SIG-M5 treated with dmso at 0.1 percent for 504 hours (cell line): ENCODE measurements at regions not wholly inside any gene's neighbourhood (a gene's known extent, or its start where the extent isn't known, plus 50 kb on each side); places are given as distances from the start of the nearest gene placed in this dataset.
"Not testable (repeated sequence)": the region's sequence is repeated elsewhere in the genome, so short reads cannot be mapped to it uniquely, and the experiment has no call there.

ENCODE experiments used
- DNase-seq: peaks from one replicate; lab custom pipeline; 2025; ENCODE audit not compliant: unreplicated experiment; lab: John Stamatoyannopoulos, UW

GRCh38 chr1:173300061-173301044 lies 93.2 kb upstream of the TNFSF4 start:
- DNase-seq = no peak

- no peak for DNase-seq
Measured at GRCh38 chr1:173301507-173301906, 94.4 kb upstream of the TNFSF4 start.

- no peak for DNase-seq
Measured at GRCh38 chr1:173302366-173302765, 95.2 kb upstream of the TNFSF4 start.

GRCh38 chr1:173302890-173303829 lies 96.0 kb upstream of the TNFSF4 start:
- DNase-seq = no peak

- DNase-seq = no peak
Measured at GRCh38 chr1:173303984-173304383, 96.9 kb upstream of the TNFSF4 start.

- DNase-seq = no peak
Measured at GRCh38 chr1:173304529-173305227, 97.5 kb upstream of the TNFSF4 start.

GRCh38 chr1:173307845-173308244 lies 100.7 kb upstream of the TNFSF4 start:
- no peak for DNase-seq

GRCh38 chr1:173314656-173315055 lies 107.5 kb upstream of the TNFSF4 start:
- no peak for DNase-seq

GRCh38 chr1:173315296-173315695 lies 108.2 kb upstream of the TNFSF4 start:
- no peak for DNase-seq

- DNase-seq = no peak
Measured at GRCh38 chr1:173318788-173319187, 111.7 kb upstream of the TNFSF4 start.

- DNase-seq = not testable (repeated sequence)
Measured at GRCh38 chr1:173324352-173324751, 117.2 kb upstream of the TNFSF4 start.

- not testable (repeated sequence) for DNase-seq
Measured at GRCh38 chr1:173327987-173328386, 120.9 kb upstream of the TNFSF4 start.

GRCh38 chr1:173328961-173329360 lies 121.8 kb upstream of the TNFSF4 start:
- no peak for DNase-seq

- DNase-seq = peak; percentile 6
Measured at GRCh38 chr1:173329726-173330125, 122.6 kb upstream of the TNFSF4 start.

- peak; percentile 63 for DNase-seq
Measured at GRCh38 chr1:173330149-173330951, 123.2 kb upstream of the TNFSF4 start.

- peak; percentile 39 for DNase-seq
Measured at GRCh38 chr1:173330952-173331548, 123.9 kb upstream of the TNFSF4 start.

- DNase-seq = peak; percentile 18
Measured at GRCh38 chr1:173332026-173332425, 124.9 kb upstream of the TNFSF4 start.

GRCh38 chr1:173333581-173333980 lies 126.5 kb upstream of the TNFSF4 start:
- DNase-seq = no peak

GRCh38 chr1:173337126-173337525 lies 130.0 kb upstream of the TNFSF4 start:
- no peak for DNase-seq

GRCh38 chr1:173341307-173341706 lies 134.2 kb upstream of the TNFSF4 start:
- DNase-seq = no peak
